GM12872 (cell line): ENCODE measurements at regions not wholly inside any gene's neighbourhood (a gene's known extent, or its start where the extent isn't known, plus 50 kb on each side); places are given as distances from the start of the nearest gene placed in this dataset.

ENCODE experiments used
- TF ChIP-seq, protein P1 (sequence below): IDR thresholded peaks from 3 replicates; pipeline ENCODE4 v1.5.1; 2011; ENCODE audit warnings: low read depth, mild to moderate bottlenecking, low read length, moderate library complexity; ENCODE audit not compliant: insufficient read depth

DNA sequence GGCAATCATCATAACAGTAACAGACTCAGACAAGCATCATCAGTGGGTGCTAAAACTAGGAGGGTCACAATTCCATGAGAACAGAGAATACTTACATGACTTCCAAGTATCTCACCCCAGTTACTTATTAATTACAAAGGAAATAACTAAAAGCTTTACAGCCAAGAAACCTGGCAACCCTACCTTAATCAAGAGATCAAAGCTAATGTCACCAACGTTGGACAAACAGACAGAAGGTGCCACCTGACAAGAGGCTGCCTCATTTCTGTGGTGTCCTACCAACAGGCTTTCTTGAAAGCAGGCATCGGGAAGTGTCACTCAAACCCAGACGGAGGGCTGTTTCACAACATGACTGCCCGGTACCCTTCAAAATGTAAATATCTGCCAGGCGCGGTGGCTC, 84.6 kb downstream of the RMI2 start:
- TF ChIP-seq, protein P1, sequence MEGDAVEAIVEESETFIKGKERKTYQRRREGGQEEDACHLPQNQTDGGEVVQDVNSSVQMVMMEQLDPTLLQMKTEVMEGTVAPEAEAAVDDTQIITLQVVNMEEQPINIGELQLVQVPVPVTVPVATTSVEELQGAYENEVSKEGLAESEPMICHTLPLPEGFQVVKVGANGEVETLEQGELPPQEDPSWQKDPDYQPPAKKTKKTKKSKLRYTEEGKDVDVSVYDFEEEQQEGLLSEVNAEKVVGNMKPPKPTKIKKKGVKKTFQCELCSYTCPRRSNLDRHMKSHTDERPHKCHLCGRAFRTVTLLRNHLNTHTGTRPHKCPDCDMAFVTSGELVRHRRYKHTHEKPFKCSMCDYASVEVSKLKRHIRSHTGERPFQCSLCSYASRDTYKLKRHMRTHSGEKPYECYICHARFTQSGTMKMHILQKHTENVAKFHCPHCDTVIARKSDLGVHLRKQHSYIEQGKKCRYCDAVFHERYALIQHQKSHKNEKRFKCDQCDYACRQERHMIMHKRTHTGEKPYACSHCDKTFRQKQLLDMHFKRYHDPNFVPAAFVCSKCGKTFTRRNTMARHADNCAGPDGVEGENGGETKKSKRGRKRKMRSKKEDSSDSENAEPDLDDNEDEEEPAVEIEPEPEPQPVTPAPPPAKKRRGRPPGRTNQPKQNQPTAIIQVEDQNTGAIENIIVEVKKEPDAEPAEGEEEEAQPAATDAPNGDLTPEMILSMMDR: no peak

DNA sequence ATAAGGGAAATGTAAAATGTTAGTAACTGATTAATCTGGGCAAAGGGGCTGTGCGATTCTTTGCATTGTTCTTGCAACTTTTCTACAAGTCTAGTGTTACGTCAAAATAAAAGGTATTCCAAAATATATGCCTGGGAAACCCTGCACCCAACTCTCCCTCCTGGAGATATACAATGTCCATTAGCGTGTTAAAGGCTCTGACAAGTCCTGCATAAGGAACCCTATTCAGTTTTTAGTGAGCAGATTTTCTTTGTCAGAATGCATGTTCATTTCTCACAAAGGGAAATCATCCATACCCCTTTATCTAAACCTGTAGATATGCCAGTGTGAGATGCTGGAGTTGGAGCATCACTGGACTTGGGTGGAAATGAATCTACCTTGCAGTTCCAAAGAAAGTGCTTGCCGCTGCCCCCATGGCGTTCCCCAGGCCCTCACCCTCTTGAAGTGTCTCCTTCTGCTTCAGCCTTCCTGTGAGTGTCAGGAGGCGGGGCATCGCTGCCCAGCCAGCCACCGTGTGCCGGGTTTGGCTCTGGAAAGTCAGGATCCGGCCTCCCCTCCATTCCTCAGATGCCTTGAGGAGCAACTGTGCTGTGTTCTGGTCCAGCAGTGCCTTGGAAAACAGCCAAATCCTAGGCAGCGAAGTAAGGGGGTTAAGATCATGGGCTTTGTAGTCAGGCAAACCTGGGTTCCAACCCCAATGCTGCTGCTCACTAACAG, 85.5 kb downstream of the RMI2 start:
- TF ChIP-seq, protein P1: no peak

DNA sequence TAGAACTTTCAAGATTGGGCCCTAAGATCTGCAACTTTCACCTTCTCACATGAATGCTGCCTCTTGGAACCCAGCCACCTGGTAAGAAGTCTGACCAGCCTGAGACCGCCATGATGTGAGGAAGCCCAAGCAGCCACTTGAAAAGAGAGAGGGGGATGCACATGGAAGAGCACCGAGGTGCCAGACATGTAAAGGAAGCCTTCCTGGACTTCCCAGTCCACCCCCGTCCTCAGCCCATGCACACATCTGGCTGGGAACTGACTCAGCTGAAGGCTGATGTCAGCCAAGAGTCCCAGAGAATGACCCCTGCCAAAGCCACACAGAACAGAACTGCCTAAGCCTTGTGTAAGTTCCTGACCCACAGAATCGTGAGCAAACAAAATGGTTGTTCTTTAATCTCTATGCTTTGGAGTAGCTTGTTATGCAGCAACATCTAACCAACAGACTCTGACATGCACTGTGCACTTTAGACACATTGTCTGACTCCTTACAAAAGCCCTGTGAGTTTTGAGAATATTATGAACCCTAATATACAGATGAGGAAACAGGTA, 86.7 kb downstream of the RMI2 start:
- TF ChIP-seq, protein P1: no peak

DNA sequence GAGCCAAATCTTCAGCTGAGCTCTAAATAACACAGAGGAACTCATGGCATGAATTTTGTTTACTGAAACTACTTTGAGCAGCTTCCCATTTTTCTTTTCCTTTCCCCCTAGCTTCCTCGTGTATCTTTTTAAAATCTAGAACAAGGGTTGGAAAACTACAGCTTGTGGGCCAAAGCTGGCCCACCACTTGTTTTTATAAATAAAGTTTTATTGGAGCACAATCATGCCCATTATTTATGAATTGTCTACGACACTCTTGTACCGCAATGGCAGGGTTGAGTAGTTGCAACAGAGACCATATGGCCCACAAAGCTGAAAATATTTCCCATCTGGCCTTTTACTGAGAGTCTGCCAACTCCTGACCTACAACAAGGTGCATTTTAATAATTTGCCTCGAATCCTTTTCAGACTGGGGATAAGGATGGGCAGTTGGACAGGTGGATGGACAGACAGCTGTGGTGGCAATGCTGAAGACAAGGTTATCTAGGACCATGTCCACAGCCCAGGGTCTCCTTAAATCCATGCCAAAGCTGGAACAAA, 87.7 kb downstream of the RMI2 start:
- TF ChIP-seq, protein P1: no peak

DNA sequence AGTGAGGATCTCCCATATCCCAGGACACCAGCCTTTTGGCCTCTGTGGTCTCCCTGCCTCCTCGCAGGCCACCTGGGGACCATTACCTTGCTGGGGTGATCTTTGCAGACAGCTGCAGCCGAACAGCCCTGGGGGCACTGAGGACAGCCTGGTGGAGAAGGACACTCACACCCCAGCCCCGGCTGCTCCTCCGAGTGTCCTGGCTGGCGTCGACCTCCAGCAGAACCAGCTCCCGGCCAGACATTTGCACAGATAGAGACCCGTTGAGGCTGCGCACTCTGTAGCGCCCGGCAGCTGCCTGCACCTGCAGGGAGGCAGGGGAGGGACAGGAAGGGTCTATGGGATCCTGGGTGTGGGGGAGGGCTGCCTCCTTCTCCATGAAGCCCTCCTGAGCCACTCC, 90.3 kb downstream of the RMI2 start:
- TF ChIP-seq, protein P1: no peak

DNA sequence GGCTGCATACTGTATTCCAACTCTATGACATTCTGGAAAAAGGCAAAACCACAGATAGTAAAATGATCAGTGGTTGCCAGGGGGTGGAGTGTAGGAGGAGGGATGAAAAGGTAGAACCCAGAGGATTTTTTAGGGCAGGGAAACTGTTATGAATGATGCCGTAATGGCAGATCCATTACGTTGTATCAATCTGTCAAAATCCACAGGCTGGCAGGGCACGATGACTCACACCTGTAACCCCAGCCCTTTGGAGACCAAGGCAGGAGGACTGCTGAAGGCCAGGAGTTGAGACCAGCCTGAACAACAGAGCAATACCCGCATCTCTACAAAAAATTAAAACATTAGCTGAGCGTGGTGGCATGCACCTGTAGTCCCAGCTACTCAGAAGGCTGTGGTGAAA, 91.8 kb downstream of the RMI2 start:
- TF ChIP-seq, protein P1: no peak

DNA sequence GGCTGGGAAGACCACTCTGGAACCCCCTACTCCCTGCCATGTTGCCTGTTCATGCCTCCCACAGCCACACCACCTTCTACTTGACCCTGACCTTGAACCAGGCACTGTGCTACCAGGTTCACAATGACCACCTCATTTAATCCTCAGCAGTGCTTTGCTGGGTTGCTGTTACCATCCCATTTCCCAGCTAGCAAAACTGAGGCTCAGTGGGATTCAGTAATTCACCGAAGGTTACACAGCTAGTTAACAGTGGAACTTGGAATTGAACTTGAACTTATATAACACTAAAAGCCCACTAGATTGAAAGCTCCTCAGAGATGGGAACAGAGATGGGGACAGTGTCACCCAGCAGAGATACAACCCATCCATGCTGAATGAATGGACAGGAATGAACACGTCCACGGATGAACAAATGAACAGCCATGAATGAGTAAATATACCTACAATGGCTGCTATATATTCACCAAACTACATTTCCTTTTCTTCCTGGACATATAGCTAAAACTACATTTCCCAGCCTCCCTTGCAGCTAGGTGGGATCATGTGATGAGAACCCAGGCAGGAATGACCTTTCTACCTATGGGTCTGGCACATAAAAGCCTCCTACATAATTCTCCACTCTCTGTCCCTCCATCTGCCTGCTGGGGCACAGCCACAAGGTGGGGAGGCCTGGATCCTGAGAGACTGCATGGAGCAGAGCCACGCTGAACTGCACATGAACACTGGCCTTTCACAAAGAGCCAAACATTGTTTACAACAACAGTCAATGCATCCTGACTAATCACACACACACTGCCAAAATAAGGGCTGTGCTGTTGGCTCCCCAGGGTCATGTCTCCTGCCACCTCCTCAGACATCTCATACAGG, 94.8 kb downstream of the RMI2 start:
- TF ChIP-seq, protein P1: no peak
